ENCODE measurements at regions not wholly inside any gene's neighbourhood (a gene's known extent, or its start where the extent isn't known, plus 50 kb on each side); places are given as distances from the start of the nearest gene placed in this dataset.

DNA sequence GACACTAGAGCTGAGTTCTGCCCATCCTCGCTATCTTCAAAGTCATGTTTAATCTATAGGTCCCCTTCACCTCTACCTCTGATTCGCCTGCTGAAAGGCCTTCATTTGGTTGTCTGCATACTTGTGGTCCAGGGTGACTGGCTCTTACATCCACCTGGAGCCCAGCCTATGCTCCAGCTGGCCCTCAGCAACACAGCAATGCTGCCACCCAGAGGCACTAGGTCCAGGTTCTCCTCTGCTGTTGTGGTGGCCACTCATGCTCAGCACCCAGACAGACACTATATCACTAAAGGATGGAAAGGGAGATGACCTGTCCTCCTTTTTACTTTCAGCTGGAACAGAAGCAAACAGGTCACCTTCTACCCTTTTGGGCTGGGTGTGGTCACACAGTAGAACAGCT is 242.3 kb upstream of the HSFY2 start:
- H3K4me3 ChIP-seq (ENCODE audit: low read length) = no peak overlapping the region
- peak; percentile 37 for DNase-seq (ENCODE audit: low read depth)
- TF ChIP-seq, protein P1, sequence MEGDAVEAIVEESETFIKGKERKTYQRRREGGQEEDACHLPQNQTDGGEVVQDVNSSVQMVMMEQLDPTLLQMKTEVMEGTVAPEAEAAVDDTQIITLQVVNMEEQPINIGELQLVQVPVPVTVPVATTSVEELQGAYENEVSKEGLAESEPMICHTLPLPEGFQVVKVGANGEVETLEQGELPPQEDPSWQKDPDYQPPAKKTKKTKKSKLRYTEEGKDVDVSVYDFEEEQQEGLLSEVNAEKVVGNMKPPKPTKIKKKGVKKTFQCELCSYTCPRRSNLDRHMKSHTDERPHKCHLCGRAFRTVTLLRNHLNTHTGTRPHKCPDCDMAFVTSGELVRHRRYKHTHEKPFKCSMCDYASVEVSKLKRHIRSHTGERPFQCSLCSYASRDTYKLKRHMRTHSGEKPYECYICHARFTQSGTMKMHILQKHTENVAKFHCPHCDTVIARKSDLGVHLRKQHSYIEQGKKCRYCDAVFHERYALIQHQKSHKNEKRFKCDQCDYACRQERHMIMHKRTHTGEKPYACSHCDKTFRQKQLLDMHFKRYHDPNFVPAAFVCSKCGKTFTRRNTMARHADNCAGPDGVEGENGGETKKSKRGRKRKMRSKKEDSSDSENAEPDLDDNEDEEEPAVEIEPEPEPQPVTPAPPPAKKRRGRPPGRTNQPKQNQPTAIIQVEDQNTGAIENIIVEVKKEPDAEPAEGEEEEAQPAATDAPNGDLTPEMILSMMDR (IDR thresholded peaks at IDR 0.05; ENCODE audit: insufficient read depth, low read depth, low read length, missing control alignments) = no peak

GRCh38 chrY:19015213-19015612 is 241.7 kb upstream of the HSFY2 start:
- TF ChIP-seq, protein P1 (IDR thresholded peaks at IDR 0.05; ENCODE audit: insufficient read depth, low read depth, low read length, missing control alignments) = no peak
- no peak for DNase-seq (ENCODE audit: low read depth)
- H3K4me3 ChIP-seq (ENCODE audit: low read length) = no peak overlapping the region

- no peak overlapping the region for H3K4me3 ChIP-seq (ENCODE audit: low read length)
- DNase-seq (ENCODE audit: low read depth) = no peak
- TF ChIP-seq, protein P1 (IDR thresholded peaks at IDR 0.05; ENCODE audit: insufficient read depth, low read depth, low read length, missing control alignments) = no peak
These were observed 239.4 kb upstream of the HSFY2 start for GRCh38 chrY:19012985-19013384.

DNA sequence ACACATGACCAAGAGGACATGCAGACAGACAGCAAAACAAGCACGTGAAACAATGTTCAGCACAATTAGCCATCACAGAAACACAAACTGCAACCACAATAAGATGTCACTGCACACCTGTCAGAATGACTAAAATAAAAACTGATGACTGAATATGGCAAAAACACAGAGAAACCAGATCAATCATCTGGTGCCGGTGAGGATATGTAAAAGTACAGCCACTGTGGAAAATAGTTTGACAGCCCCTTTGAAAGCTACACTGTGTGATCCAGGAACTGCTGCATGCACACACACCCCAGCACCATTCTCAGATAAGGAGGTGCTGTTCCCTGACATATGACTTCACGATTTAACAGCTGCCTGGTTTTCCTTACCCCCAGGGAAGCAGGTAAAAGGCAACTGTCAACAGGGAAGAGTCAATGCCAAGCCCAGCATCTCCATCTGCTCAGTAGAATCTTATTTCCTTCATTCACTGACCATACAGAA is 238.1 kb upstream of the HSFY2 start:
- DNase-seq (ENCODE audit: low read depth) = no peak
- no peak overlapping the region for H3K4me3 ChIP-seq (ENCODE audit: low read length)
- TF ChIP-seq, protein P1 (IDR thresholded peaks at IDR 0.05; ENCODE audit: insufficient read depth, low read depth, low read length, missing control alignments) = no peak

DNA sequence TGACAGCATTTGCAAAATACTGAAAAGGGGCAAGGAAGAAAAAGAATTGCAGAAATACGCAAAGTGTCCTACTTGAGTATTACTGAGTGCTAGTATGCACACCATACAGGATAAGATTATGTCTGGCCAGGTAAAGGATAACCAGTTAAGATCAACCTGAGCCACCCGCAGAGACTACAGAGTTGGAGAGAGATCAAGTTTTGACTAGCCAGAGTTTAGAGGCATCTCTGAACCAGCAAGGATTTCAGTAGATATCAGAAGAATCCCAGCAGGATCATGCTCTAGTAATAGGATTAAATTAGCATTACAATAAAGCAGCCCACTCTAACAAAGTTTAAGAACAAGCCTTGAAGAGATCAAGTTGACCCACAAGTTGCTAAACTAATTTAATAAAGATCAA is 232.7 kb upstream of the HSFY2 start:
- TF ChIP-seq, protein P1 (IDR thresholded peaks at IDR 0.05; ENCODE audit: insufficient read depth, low read depth, low read length, missing control alignments) = no peak
- DNase-seq (ENCODE audit: low read depth) = no peak
- no peak overlapping the region for H3K4me3 ChIP-seq (ENCODE audit: low read length)

DNA sequence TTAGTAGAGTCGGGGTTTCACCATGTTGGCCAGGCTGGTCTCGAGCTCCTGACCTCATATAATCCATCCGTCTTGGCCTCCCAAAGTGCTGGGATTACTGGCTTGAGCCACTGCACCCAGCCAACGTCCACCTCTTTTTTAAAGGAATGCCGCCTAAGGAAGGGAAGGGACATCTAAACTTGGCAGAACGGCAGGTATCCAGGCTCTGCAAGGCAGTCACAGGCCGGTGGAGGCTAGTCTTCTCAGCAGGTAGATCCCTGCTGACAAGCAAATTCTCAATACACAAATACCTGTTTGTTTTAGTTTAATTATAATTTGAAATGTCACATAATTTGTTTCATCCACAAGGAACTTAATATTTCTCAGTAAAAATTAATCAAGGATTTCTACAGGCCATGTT is 232.0 kb upstream of the HSFY2 start:
- TF ChIP-seq, protein P1 (IDR thresholded peaks at IDR 0.05; ENCODE audit: insufficient read depth, low read depth, low read length, missing control alignments) = no peak
- no peak overlapping the region for H3K4me3 ChIP-seq (ENCODE audit: low read length)
- no peak for DNase-seq (ENCODE audit: low read depth)

DNA sequence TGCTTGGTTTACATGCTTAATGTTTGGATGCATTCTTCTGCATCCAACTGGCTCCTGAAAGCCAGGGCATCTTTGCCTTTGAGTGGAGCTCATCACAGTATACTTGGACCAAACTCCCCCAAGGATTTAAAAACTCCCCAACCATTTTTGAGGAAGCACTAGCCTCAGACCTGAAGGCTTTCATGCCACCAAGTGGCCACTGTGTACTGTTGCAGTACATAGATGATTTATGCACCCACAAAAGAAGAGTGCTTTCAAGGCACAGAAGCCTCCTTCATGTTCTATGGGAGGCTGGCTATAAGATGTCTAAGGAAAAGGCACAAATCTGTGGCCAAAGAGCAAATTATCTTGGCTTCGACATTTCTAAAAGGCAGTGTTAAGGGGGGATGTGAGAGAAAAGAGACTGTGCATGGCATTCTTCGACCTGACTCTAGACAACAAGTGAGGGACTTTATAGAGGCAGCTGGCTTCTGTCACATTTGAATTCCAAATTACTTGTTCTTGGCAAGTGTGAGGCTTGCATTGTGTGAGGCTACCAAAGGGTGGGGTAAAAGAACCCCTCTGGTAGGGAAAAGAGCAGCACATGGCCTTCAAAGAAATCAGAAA is 224.2 kb upstream of the HSFY2 start:
- TF ChIP-seq, protein P1 (IDR thresholded peaks at IDR 0.05; ENCODE audit: insufficient read depth, low read depth, low read length, missing control alignments) = peak; percentile 44
- no peak overlapping the region for H3K4me3 ChIP-seq (ENCODE audit: low read length)
- DNase-seq (ENCODE audit: low read depth) = peak; percentile 9

Data from epithelial cell of esophagus (primary cell).